HG03095 (cell line): ENCODE measurements at regions not wholly inside any gene's neighbourhood (a gene's known extent, or its start where the extent isn't known, plus 50 kb on each side); places are given as distances from the start of the nearest gene placed in this dataset.
A peak's percentile ranks its signal among the peaks of the same experiment; 100 is the strongest.

Source experiments
- ATAC-seq: cut with Tn5 transposase; IDR thresholded peaks from one replicate; pipeline ENCODE4 v1.9.1; 2021; ENCODE audit warnings: moderate library complexity; ENCODE audit not compliant: unreplicated experiment

GRCh38 chrX:110430293-110431076 is 71.8 kb downstream of the RTL9 start:
- ATAC-seq: no peak

- ATAC-seq: no peak
Observed at GRCh38 chrX:110432091-110432905, 73.7 kb downstream of the RTL9 start.

- no peak for ATAC-seq
Observed at GRCh38 chrX:110432906-110433215, 74.2 kb downstream of the RTL9 start.

- ATAC-seq: no peak
Observed at GRCh38 chrX:110435196-110435595, 76.5 kb downstream of the RTL9 start.

GRCh38 chrX:110436523-110436922 is 77.9 kb downstream of the RTL9 start:
- no peak for ATAC-seq

GRCh38 chrX:110437686-110438085 is 79.0 kb downstream of the RTL9 start:
- ATAC-seq: no peak

GRCh38 chrX:110440016-110440805 is 81.6 kb downstream of the RTL9 start:
- no peak for ATAC-seq

GRCh38 chrX:110442635-110443034 is 84.0 kb downstream of the RTL9 start:
- ATAC-seq: peak; percentile 83

GRCh38 chrX:110444996-110445395 is 86.3 kb downstream of the RTL9 start:
- no peak for ATAC-seq

- no peak for ATAC-seq
Observed at GRCh38 chrX:110448459-110448858, 89.8 kb downstream of the RTL9 start.

GRCh38 chrX:110449312-110449711 is 90.7 kb downstream of the RTL9 start:
- no peak for ATAC-seq

- peak; percentile 80 for ATAC-seq
Observed at GRCh38 chrX:110450050-110450449, 91.4 kb downstream of the RTL9 start.

- ATAC-seq: no peak
Observed at GRCh38 chrX:110454336-110454735, 95.7 kb downstream of the RTL9 start.

- ATAC-seq: no peak
Observed at GRCh38 chrX:110462957-110463356, 104.3 kb downstream of the RTL9 start.

GRCh38 chrX:110466790-110467189 is 108.1 kb downstream of the RTL9 start:
- ATAC-seq: no peak

- no peak for ATAC-seq
Observed at GRCh38 chrX:110472265-110472664, 113.6 kb downstream of the RTL9 start.

GRCh38 chrX:110477593-110478228 is 119.1 kb downstream of the RTL9 start:
- ATAC-seq: no peak

- no peak for ATAC-seq
Observed at GRCh38 chrX:110491846-110492620, 133.4 kb downstream of the RTL9 start.

GRCh38 chrX:110504947-110505346 is 146.3 kb downstream of the RTL9 start:
- ATAC-seq: no peak
